ENCODE measurements at regions not wholly inside any gene's neighbourhood (a gene's known extent, or its start where the extent isn't known, plus 50 kb on each side); places are given as distances from the start of the nearest gene placed in this dataset.
A peak's percentile ranks its signal among the peaks of the same experiment; 100 is the strongest.

- H3K4me3 ChIP-seq = no peak overlapping the region
- H3K27me3 ChIP-seq (ENCODE audit: control insufficient read depth in 3 of 3, insufficient read depth in 3 of 3, low read length in 2 of 3) = no peaks in the 10 kb centered on the region
- H3K9me3 ChIP-seq (ENCODE audit: control insufficient read depth in 4 of 4, insufficient read depth in 3 of 4, low read length in 3 of 4) = peaks cover 0 to 3% (median 2%) of the 10 kb centered on the region in 4 donors
- no peak overlapping the region for H3K27ac ChIP-seq (ENCODE audit: low read depth in 1 of 2, low read length in 1 of 2)
- TF ChIP-seq CTCF (IDR thresholded peaks at IDR 0.05; ENCODE audit: control extremely low read depth, extremely low read depth) = no peak
- peaks cover 0 to 18% (median 0%) of the 10 kb centered on the region in 5 donors for H3K4me1 ChIP-seq (ENCODE audit: control insufficient read depth in 5 of 5, insufficient read depth in 5 of 5, low read length in 5 of 5)
- DNase-seq = no peak
- 61 to 76% methylated on average over 7 of the region's 7 CpGs for WGBS, 2 donors
- no peak for ATAC-seq (ENCODE audit: insufficient read depth, low FRiP score)
- H3K36me3 ChIP-seq (ENCODE audit: control insufficient read depth in 4 of 4, insufficient read depth in 4 of 4, low read length in 4 of 4) = no peaks in the 10 kb centered on the region
- H3K9ac ChIP-seq (ENCODE audit: insufficient read depth in 1 of 2, low read length in 2 of 2) = no peak overlapping the region
Observed at GRCh38 chr2:217195658-217196446, 336.0 kb upstream of the TNP1 start.

GRCh38 chr2:217195016-217195415 is 335.2 kb upstream of the TNP1 start:
- H3K36me3 ChIP-seq (ENCODE audit: control insufficient read depth in 4 of 4, insufficient read depth in 4 of 4, low read length in 4 of 4) = no peaks in the 10 kb centered on the region
- H3K4me3 ChIP-seq = no peak overlapping the region

GRCh38 chr2:217193431-217194340 is 333.8 kb upstream of the TNP1 start:
- H3K4me1 ChIP-seq (ENCODE audit: control insufficient read depth in 5 of 5, insufficient read depth in 5 of 5, low read length in 5 of 5) = peaks cover 0 to 14% (median 0%) of the 10 kb centered on the region in 5 donors
- H3K4me3 ChIP-seq = no peak overlapping the region
- no peaks in the 10 kb centered on the region for H3K27me3 ChIP-seq (ENCODE audit: control insufficient read depth in 3 of 3, insufficient read depth in 3 of 3, low read length in 2 of 3)
- no peak overlapping the region for H3K27ac ChIP-seq (ENCODE audit: low read depth in 1 of 2, low read length in 1 of 2)
- no peak for TF ChIP-seq CTCF (IDR thresholded peaks at IDR 0.05; ENCODE audit: control extremely low read depth, extremely low read depth)
- H3K9ac ChIP-seq (ENCODE audit: insufficient read depth in 1 of 2, low read length in 2 of 2) = no peak overlapping the region
- ATAC-seq (ENCODE audit: insufficient read depth, low FRiP score) (no peak), DNase-seq (peak in 2 of 3 donors; percentile 19 to 36)
- peaks cover 0 to 3% (median 2%) of the 10 kb centered on the region in 4 donors for H3K9me3 ChIP-seq (ENCODE audit: control insufficient read depth in 4 of 4, insufficient read depth in 3 of 4, low read length in 3 of 4)
- H3K36me3 ChIP-seq (ENCODE audit: control insufficient read depth in 4 of 4, insufficient read depth in 4 of 4, low read length in 4 of 4) = no peaks in the 10 kb centered on the region
- WGBS, 2 donors = 83 to 88% methylated on average over 9 of the region's 9 CpGs

More at GRCh38 chr2:217195016-217195415, 335.2 kb upstream of the TNP1 start:
- TF ChIP-seq CTCF (IDR thresholded peaks at IDR 0.05; ENCODE audit: control extremely low read depth, extremely low read depth) = no peak
- H3K4me1 ChIP-seq (ENCODE audit: control insufficient read depth in 5 of 5, insufficient read depth in 5 of 5, low read length in 5 of 5) = peaks cover 0 to 18% (median 0%) of the 10 kb centered on the region in 5 donors
- no peak for DNase-seq
- H3K27ac ChIP-seq (ENCODE audit: low read depth in 1 of 2, low read length in 1 of 2) = no peak overlapping the region
- H3K27me3 ChIP-seq (ENCODE audit: control insufficient read depth in 3 of 3, insufficient read depth in 3 of 3, low read length in 2 of 3) = no peaks in the 10 kb centered on the region
- peaks cover 0 to 3% (median 2%) of the 10 kb centered on the region in 4 donors for H3K9me3 ChIP-seq (ENCODE audit: control insufficient read depth in 4 of 4, insufficient read depth in 3 of 4, low read length in 3 of 4)
- H3K9ac ChIP-seq (ENCODE audit: insufficient read depth in 1 of 2, low read length in 2 of 2) = no peak overlapping the region
- no peak for ATAC-seq (ENCODE audit: insufficient read depth, low FRiP score)
